K562 (cell line): ENCODE measurements at regions not wholly inside any gene's neighbourhood (a gene's known extent, or its start where the extent isn't known, plus 50 kb on each side); places are given as distances from the start of the nearest gene placed in this dataset.

Experiments used
- ATAC-seq: fragments of 200-7000 bp; cut with Tn5 transposase; 3 replicates; pipeline ENCODE4 v1.9.1; 2020; ENCODE audit warnings: moderate library complexity
- BruUV-seq: library from RNA; stranded (reverse); fragments of 400-500 nt; replicated peaks from 2 replicates; lab custom pipeline; 2021; lab: Mats Ljungman, UMichigan
- CTCF ChIA-PET: fragments of 300-600 bp; formaldehyde crosslinking; extraction: SDS; loops from one replicate; lab custom pipeline; 2021; ENCODE audit warnings: low intra/inter-chr PET ratio; lab: Yijun Ruan, JAX
- POLR2A ChIA-PET: fragments of 300-600, 350-650 bp; sonication (Branson Sonifier 250); formaldehyde crosslinking; extraction: SDS; loops from one replicate; lab custom pipeline; 2021; ENCODE audit warnings: antibody characterized with exemption, inconsistent platforms; lab: Yijun Ruan, JAX
- DNase-seq, 4 experiments: peaks; one replicate each; pipeline versions ENCODE4 v3.0.0 to v3.0.0-alpha.2; 2011 to 2018; ENCODE audit warnings: low spot score in 3 of 4, mixed read lengths in 3 of 4; ENCODE audit errors: extremely low read depth in 1 of 4
- FAIRE-seq: peaks from 2 replicates; lab custom pipeline; 2011; peaks lifted over from hg19 to GRCh38; lab: Jason Lieb, UNC
- H2AFZ ChIP-seq: 2 replicates; pipeline ENCODE4 v1.6.0; 2011; ENCODE audit warnings: low read depth, low read length, control low read depth, inconsistent platforms
- H3K27ac ChIP-seq: fragments of 200-600 bp; 3 replicates; pipeline ENCODE4 v1.8.0; 2011; ENCODE audit warnings: low read depth, mild to moderate bottlenecking, control low read depth, inconsistent platforms, low read length, moderate library complexity, mixed read lengths; ENCODE audit errors: extremely low read depth
- H3K27me3 ChIP-seq, 2 experiments: fragments of 300-600 bp in 1 of 2; 2 replicates in 1 of 2; 3 replicates in 1 of 2; pipeline versions ENCODE4 v1.6.0 to v1.8.0; 2011; ENCODE audit warnings: inconsistent platforms in 2 of 2, low read length in 2 of 2, mild to moderate bottlenecking in 1 of 2, mixed read lengths in 1 of 2, moderate library complexity in 1 of 2; ENCODE audit not compliant: control insufficient read depth in 2 of 2, insufficient read depth in 2 of 2
- H3K36me3 ChIP-seq: fragments of 300-600 bp; 3 replicates; pipeline ENCODE4 v1.8.0; 2011; ENCODE audit warnings: mild to moderate bottlenecking, low read length, inconsistent platforms; ENCODE audit not compliant: control insufficient read depth, insufficient read depth
- H3K4me1 ChIP-seq, 2 experiments: fragments of 200-600 bp in 1 of 2; replicated peaks in 1 of 2; 2 replicates in 1 of 2; 3 replicates in 1 of 2; pipeline versions ENCODE4 v1.5.1 to v1.8.0; 2011; ENCODE audit warnings: inconsistent platforms in 2 of 2, low read length in 2 of 2, mild to moderate bottlenecking in 1 of 2, mixed read lengths in 1 of 2, moderate library complexity in 1 of 2; ENCODE audit not compliant: control insufficient read depth in 2 of 2, insufficient read depth in 2 of 2
- H3K4me2 ChIP-seq: 2 replicates; pipeline ENCODE4 v1.6.1; 2011; ENCODE audit warnings: low read length, control low read depth, inconsistent platforms, mixed read lengths; ENCODE audit not compliant: insufficient read depth
- H3K4me3 ChIP-seq: fragments of 200-600 bp; sonication (generic), shearing (Covaris generic); 2 replicates; pipeline ENCODE4 v1.5.1; 2016; ENCODE audit warnings: control low read depth, inconsistent platforms
- H3K79me2 ChIP-seq: fragments of 200-600 bp; 3 replicates; pipeline ENCODE4 v1.8.0; 2011; ENCODE audit warnings: low read length, inconsistent platforms; ENCODE audit not compliant: control insufficient read depth, insufficient read depth
- H3K9ac ChIP-seq, 2 experiments: 2 replicates each; pipeline versions ENCODE4 v1.6.0 to v1.6.1; 2011; ENCODE audit warnings: low read depth in 2 of 2, low read length in 2 of 2, control low read depth in 1 of 2, inconsistent platforms in 1 of 2, mild to moderate bottlenecking in 1 of 2, mixed read lengths in 1 of 2; ENCODE audit not compliant: insufficient read depth in 1 of 2
- H3K9me1 ChIP-seq: one replicate; pipeline ENCODE4 v1.6.0; 2011; ENCODE audit warnings: inconsistent platforms, mild to moderate bottlenecking, low read length, moderate library complexity; ENCODE audit not compliant: control insufficient read depth, insufficient read depth
- H3K9me3 ChIP-seq: replicated peaks from 2 replicates; pipeline ENCODE4 v1.5.1; 2011; ENCODE audit warnings: low read depth, low read length, inconsistent platforms; ENCODE audit not compliant: control insufficient read depth, insufficient read depth
- H4K20me1 ChIP-seq: replicated peaks from 2 replicates; pipeline ENCODE4 v1.6.1; 2011; ENCODE audit warnings: low read length, inconsistent platforms, mixed read lengths; ENCODE audit not compliant: control insufficient read depth, insufficient read depth
- HMG20A ChIP-seq: fragments of 450-650 bp; formaldehyde crosslinking; conservative IDR thresholded peaks from 2 replicates; pipeline ENCODE4 v1.4.0; 2020; ENCODE audit warnings: mild to moderate bottlenecking, mixed read lengths
- IRF1 ChIP-seq: sonication (generic); formaldehyde crosslinking; IDR thresholded peaks from 2 replicates; pipeline ENCODE4 v1.8.0; 2022; ENCODE audit warnings: missing genetic modification reagents, mild to moderate bottlenecking, borderline replicate concordance
- PRMT5 ChIP-seq: sonication (generic); formaldehyde crosslinking; IDR thresholded peaks from 2 replicates; pipeline ENCODE4 v1.5.0; 2020; ENCODE audit warnings: missing genetic modification reagents
- REST ChIP-seq, 2 experiments: fragments of 450-650 bp; formaldehyde crosslinking in 1 of 2; IDR thresholded peaks; 2 replicates each; pipeline versions ENCODE4 v1.4.0 to v1.6.1; 2014 to 2020; ENCODE audit warnings: mild to moderate bottlenecking in 2 of 2, borderline replicate concordance in 1 of 2, low read depth in 1 of 2
- SREBF2 ChIP-seq: sonication (generic); formaldehyde crosslinking; IDR thresholded peaks from 2 replicates; pipeline ENCODE4 v1.4.0; 2020; ENCODE audit warnings: mild to moderate bottlenecking, missing genetic modification reagents
- TCF3 ChIP-seq: sonication (generic); formaldehyde crosslinking; IDR thresholded peaks from 2 replicates; pipeline ENCODE4 v1.4.0; 2020; ENCODE audit warnings: mild to moderate bottlenecking, missing genetic modification reagents
- ZBTB33 ChIP-seq: sonication (generic); formaldehyde crosslinking; IDR thresholded peaks from 2 replicates; pipeline ENCODE4 v1.8.1; 2023; ENCODE audit warnings: mild to moderate bottlenecking, missing genetic modification reagents
- ZNF184 ChIP-seq: sonication (generic); formaldehyde crosslinking; IDR thresholded peaks from 2 replicates; pipeline ENCODE4 v1.5.0; 2020; ENCODE audit warnings: missing genetic modification reagents
- ZNF639 ChIP-seq, 2 experiments: fragments of 200-800 bp in 1 of 2; sonication (Bioruptor generic) in 1 of 2; sonication (generic) in 1 of 2; formaldehyde crosslinking in 1 of 2; IDR thresholded peaks in 1 of 2; conservative IDR thresholded peaks in 1 of 2; 2 replicates each; pipeline versions ENCODE4 v1.5.0 to v1.6.1; 2016 to 2020; ENCODE audit warnings: missing compliant biosample characterization in 1 of 2, missing genetic modification characterization in 1 of 2, missing genetic modification reagents in 1 of 2
- WGBS: fragments of 100-300 bp; shearing (Covaris generic); methylation state at CpG from one replicate; pipeline ENCODE4 v1.1.6; 2016; ENCODE audit warnings: low coverage, mixed read lengths; ENCODE audit not compliant: insufficient coverage; ENCODE audit errors: missing lambda C conversion rate; 5-methylcytosine and 5-hydroxymethylcytosine counted together
- in situ Hi-C: fragments of 300-500 bp; cut with MboI; formaldehyde crosslinking; loops from 4 replicates; pipeline ENCODE4 v1.15.0; 2018; ENCODE audit warnings: inconsistent platforms, mixed read lengths
- intact Hi-C: fragments of 100-400 bp; cut with micrococcal nuclease; formaldehyde crosslinking; loops from 2 replicates; pipeline ENCODE4 v1.14.2; 2022

GRCh38 chr9:109846776-109847175, 66.8 kb downstream of the PALM2AKAP2 start:
- FAIRE-seq: no peak
- no peak for TF ChIP-seq ZNF639 (CRISPR knock-in tag; conservative IDR thresholded peaks at IDR 0.05 in 1 of 2, IDR thresholded peaks at IDR 0.05 in 1 of 2)
- TF ChIP-seq TCF3 (CRISPR knock-in tag): no peak
- no peak for TF ChIP-seq IRF1 (CRISPR knock-in tag)
- no peak for TF ChIP-seq SREBF2 (CRISPR knock-in tag)
- TF ChIP-seq ZBTB33 (CRISPR knock-in tag): no peak
- no peak for TF ChIP-seq ZNF184 (CRISPR knock-in tag)
- no peak for TF ChIP-seq REST (IDR thresholded peaks at IDR 0.05; ENCODE audit: borderline replicate concordance)
- TF ChIP-seq REST (CRISPR knock-in tag; IDR thresholded peaks at IDR 0.05; ENCODE audit: low read depth): no peak
- no peak for TF ChIP-seq HMG20A (CRISPR knock-in tag)
- TF ChIP-seq PRMT5 (CRISPR knock-in tag): no peak

More at GRCh38 chr9:109846776-109847175, 66.8 kb downstream of the PALM2AKAP2 start:
- Histone ChIP-seq H4K20me1 (no peaks in the 10 kb centered on the region), H3K9me1 (no peaks in the 10 kb centered on the region), H3K27ac (no peak overlapping the region), H3K9ac (no peak overlapping the region), H3K4me3 (no peak overlapping the region), H3K4me2 (no peak overlapping the region), H2AFZ (no peak overlapping the region), H3K9me3 (no peaks in the 10 kb centered on the region), H3K27me3 (no peaks in the 10 kb centered on the region), H3K4me1 (no peaks in the 10 kb centered on the region), H3K79me2 (no peaks in the 10 kb centered on the region), H3K36me3 (no peaks in the 10 kb centered on the region)
- intact Hi-C loops: no loop called here
- ChIA-PET POLR2A (no interaction called here), CTCF (no interaction called here)
- no peak for ATAC-seq
- 0% methylated on average over 4 of the region's 4 CpGs for WGBS
- no peak for DNase-seq
- BruUV-seq: no TSS peak
- in situ Hi-C loops: no loop called here
